ENCODE measurements at regions not wholly inside any gene's neighbourhood (a gene's known extent, or its start where the extent isn't known, plus 50 kb on each side); places are given as distances from the start of the nearest gene placed in this dataset.

DNA sequence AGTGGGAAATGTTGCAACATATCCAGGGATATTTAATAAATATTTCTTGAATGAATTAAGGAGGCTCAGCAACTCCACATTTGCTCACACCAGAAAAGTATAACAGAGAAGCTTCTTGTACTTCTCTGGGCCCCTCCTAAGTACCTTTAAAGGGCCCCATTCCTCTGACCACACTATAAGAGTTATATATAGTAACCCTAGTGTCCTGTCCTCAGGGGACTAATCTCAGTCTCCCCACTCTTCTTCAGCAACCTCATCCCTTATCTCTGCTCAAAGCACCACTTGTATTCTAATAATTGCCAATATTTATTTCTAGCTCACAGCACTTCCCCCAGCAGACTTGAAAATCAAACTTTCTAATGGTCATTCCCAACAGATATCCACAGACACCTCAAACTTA lies 237.1 kb downstream of the GXYLT1 start:
- no peaks in the 10 kb centered on the region for H3K36me3 ChIP-seq
- H3K9me3 ChIP-seq = no peaks in the 10 kb centered on the region
- intact Hi-C loops (cut with DNase I; ENCODE audit: low total_unique reads) = no loop called here
- H3K27me3 ChIP-seq (replicated peaks in 1 of 7) = no peaks in the 10 kb centered on the region
- no peak overlapping the region for H3K4me3 ChIP-seq
- H3K27ac ChIP-seq = no peak overlapping the region
- TF ChIP-seq, protein P1, sequence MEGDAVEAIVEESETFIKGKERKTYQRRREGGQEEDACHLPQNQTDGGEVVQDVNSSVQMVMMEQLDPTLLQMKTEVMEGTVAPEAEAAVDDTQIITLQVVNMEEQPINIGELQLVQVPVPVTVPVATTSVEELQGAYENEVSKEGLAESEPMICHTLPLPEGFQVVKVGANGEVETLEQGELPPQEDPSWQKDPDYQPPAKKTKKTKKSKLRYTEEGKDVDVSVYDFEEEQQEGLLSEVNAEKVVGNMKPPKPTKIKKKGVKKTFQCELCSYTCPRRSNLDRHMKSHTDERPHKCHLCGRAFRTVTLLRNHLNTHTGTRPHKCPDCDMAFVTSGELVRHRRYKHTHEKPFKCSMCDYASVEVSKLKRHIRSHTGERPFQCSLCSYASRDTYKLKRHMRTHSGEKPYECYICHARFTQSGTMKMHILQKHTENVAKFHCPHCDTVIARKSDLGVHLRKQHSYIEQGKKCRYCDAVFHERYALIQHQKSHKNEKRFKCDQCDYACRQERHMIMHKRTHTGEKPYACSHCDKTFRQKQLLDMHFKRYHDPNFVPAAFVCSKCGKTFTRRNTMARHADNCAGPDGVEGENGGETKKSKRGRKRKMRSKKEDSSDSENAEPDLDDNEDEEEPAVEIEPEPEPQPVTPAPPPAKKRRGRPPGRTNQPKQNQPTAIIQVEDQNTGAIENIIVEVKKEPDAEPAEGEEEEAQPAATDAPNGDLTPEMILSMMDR (IDR thresholded peaks at IDR 0.05 in 8 of 11, conservative IDR thresholded peaks at IDR 0.05 in 3 of 11) = no peak
- no peak for TF ChIP-seq POLR2AphosphoS5 (IDR thresholded peaks at IDR 0.05)
- no peak for TF ChIP-seq POLR2A (IDR thresholded peaks at IDR 0.05)
- peaks cover 0 to 12% (median 0%) of the 10 kb centered on the region in 6 donors for H3K4me1 ChIP-seq
- DNase-seq = no peak

DNA sequence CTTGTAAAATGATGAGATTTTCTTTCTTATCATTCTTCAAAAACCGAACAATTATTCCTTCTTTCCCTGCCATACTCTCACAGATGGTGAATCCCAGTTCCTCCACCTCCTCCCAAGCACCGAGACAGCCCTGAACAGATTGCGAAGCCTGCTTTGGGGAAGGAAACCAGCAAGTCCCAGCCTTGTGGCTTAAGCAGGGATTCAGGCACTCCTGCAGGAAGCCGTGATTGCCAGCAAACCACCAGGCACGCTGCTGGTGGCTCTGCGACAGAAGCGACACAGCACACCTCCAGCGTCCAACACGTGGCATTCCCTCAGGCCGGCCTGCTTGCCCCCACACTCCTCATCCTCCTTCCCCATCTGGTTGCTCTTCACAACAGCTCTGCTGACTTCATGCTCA lies 237.7 kb downstream of the GXYLT1 start:
- Histone ChIP-seq H3K27me3 (replicated peaks in 1 of 7) (no peaks in the 10 kb centered on the region), H3K4me3 (no peak overlapping the region), H3K36me3 (no peaks in the 10 kb centered on the region), H3K4me1 (peaks cover 0 to 12% (median 0%) of the 10 kb centered on the region in 6 donors), H3K9me3 (no peaks in the 10 kb centered on the region), H3K27ac (no peak overlapping the region)
- WGBS, 5 donors = 23 to 37% (median 32%) methylated on average over 10 of the region's 10 CpGs
- TF ChIP-seq, protein P1 (IDR thresholded peaks at IDR 0.05 in 8 of 11, conservative IDR thresholded peaks at IDR 0.05 in 3 of 11) = no peak
- no peak for TF ChIP-seq POLR2AphosphoS5 (IDR thresholded peaks at IDR 0.05)
- no peak for TF ChIP-seq POLR2A (IDR thresholded peaks at IDR 0.05)
- intact Hi-C loops (cut with DNase I; ENCODE audit: low total_unique reads) = no loop called here
- no peak for DNase-seq

DNA sequence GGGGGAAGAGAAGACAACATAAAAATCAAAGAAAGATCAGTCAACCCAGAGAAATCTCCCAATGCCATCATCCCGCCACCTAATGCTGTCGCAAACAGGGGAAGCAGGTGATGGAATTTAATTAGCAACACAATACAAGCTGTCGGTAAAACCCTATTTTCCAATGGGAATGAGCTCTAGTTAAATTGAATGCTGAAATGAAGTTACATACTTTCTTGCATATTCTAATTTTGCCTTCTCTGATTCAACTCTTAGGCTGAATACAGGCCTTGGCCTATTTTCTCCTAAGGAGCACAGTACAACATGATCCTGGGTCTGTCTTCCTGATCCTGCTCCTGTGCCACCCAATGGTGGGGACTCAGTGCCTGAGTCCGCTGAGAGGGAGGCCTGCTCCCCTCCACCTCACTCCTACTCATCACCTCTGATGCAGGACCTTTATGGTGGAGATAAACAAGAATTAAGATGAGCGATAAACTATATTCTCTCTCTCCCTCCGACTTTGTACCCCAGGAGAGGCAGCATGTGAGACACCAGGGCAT lies 238.8 kb downstream of the GXYLT1 start:
- 91 to 97% (median 94%) methylated on average over 6 of the region's 6 CpGs for WGBS, 5 donors
- DNase-seq = no peak

DNA sequence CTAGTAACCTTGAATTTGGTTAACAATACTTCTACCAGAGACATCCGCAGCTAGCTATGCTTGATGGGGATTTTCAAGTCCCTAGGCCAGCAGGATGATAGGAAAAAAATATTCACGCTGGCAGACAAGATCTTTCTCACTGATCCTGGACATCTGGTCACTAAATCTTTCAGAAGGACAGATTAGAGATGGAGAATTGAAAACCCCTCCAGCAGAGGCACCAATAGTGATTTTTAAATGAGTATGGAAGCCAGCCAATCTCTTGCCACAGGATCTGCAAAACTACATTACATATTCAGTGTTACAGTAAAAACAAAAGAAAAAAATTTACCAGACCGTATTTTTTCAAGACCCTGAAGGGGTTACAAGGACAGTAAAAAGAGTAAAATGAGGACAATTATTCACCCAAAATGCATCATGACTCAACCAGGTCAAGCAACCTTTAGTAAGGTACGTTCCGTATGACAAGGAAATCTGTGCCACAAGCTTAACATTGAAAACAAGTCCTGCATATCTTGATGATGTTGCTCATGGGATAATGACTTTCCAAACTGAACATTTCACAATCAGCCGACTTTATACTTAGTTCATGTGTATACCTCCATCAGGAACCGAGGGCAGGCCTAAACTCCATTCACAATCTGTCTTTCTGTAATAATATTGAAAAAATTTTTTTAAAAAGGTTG lies 239.5 kb downstream of the GXYLT1 start:
- 75 to 83% (median 76%) methylated on average over 7 of the region's 7 CpGs for WGBS, 5 donors
- Histone ChIP-seq H3K27me3 (replicated peaks in 1 of 7) (no peaks in the 10 kb centered on the region), H3K4me1 (peaks cover 0 to 12% (median 0%) of the 10 kb centered on the region in 6 donors), H3K9me3 (no peaks in the 10 kb centered on the region), H3K36me3 (no peaks in the 10 kb centered on the region), H3K27ac (no peak overlapping the region), H3K4me3 (no peak overlapping the region)
- intact Hi-C loops (cut with DNase I; ENCODE audit: low total_unique reads) = no loop called here
- TF ChIP-seq POLR2A (IDR thresholded peaks at IDR 0.05) = no peak
- TF ChIP-seq, protein P1 (IDR thresholded peaks at IDR 0.05 in 8 of 11, conservative IDR thresholded peaks at IDR 0.05 in 3 of 11) = no peak
- no peak for TF ChIP-seq POLR2AphosphoS5 (IDR thresholded peaks at IDR 0.05)
- DNase-seq = no peak

More for the DNA sequence above, 238.8 kb downstream of the GXYLT1 start:
- Histone ChIP-seq H3K27me3 (replicated peaks in 1 of 7) (no peaks in the 10 kb centered on the region), H3K36me3 (no peaks in the 10 kb centered on the region), H3K27ac (no peak overlapping the region), H3K4me3 (no peak overlapping the region), H3K9me3 (no peaks in the 10 kb centered on the region), H3K4me1 (peaks cover 0 to 12% (median 0%) of the 10 kb centered on the region in 6 donors)
- intact Hi-C loops (cut with DNase I; ENCODE audit: low total_unique reads) = no loop called here
- TF ChIP-seq POLR2AphosphoS5 (IDR thresholded peaks at IDR 0.05) (no peak), POLR2A (IDR thresholded peaks at IDR 0.05) (no peak)
- TF ChIP-seq, protein P1 (IDR thresholded peaks at IDR 0.05 in 8 of 11, conservative IDR thresholded peaks at IDR 0.05 in 3 of 11) = no peak
